MCF 10A (cell line): ENCODE measurements at regions not wholly inside any gene's neighbourhood (a gene's known extent, or its start where the extent isn't known, plus 50 kb on each side); places are given as distances from the start of the nearest gene placed in this dataset.

Source experiments
- BruUV-seq: library from RNA; stranded (reverse); fragments of 400-500 nt; replicated peaks from 2 replicates; lab custom pipeline; 2021; lab: Mats Ljungman, UMichigan
- CTCF ChIA-PET: fragments of 300-600 bp; sonication (Branson Sonifier 250); formaldehyde crosslinking; extraction: SDS; loops from one replicate; lab custom pipeline; 2021; ENCODE audit warnings: antibody characterized with exemption, inconsistent platforms; lab: Yijun Ruan, JAX
- POLR2A ChIA-PET: fragments of 300-600, 350-650 bp; sonication (Branson Sonifier 250); formaldehyde crosslinking; extraction: SDS; loops from one replicate; lab custom pipeline; 2020; ENCODE audit warnings: antibody characterized with exemption, inconsistent platforms; lab: Yijun Ruan, JAX
- DNase-seq: peaks from one replicate; pipeline ENCODE4 v3.0.0-alpha.2; 2018; ENCODE audit not compliant: unreplicated experiment
- H3K27ac Mint-ChIP-seq: one replicate; pipeline ENCODE4 v1.8.0; 2022; ENCODE audit warnings: mild to moderate bottlenecking, low read depth, mixed read lengths; ENCODE audit not compliant: unreplicated experiment
- H3K27me3 Mint-ChIP-seq: one replicate; pipeline ENCODE4 v1.8.0; 2022; ENCODE audit warnings: mixed read lengths; ENCODE audit not compliant: insufficient read depth, unreplicated experiment
- H3K36me3 Mint-ChIP-seq: one replicate; pipeline ENCODE4 v1.8.0; 2022; ENCODE audit warnings: mild to moderate bottlenecking, moderate library complexity, mixed read lengths; ENCODE audit not compliant: insufficient read depth, unreplicated experiment
- H3K4me1 Mint-ChIP-seq: one replicate; pipeline ENCODE4 v1.8.0; 2022; ENCODE audit warnings: mixed read lengths; ENCODE audit not compliant: insufficient read depth, unreplicated experiment
- H3K4me3 Mint-ChIP-seq: one replicate; pipeline ENCODE4 v1.8.0; 2022; ENCODE audit warnings: mild to moderate bottlenecking, moderate library complexity, mixed read lengths; ENCODE audit not compliant: unreplicated experiment
- H3K9me3 Mint-ChIP-seq: one replicate; pipeline ENCODE4 v1.8.0; 2022; ENCODE audit warnings: mixed read lengths; ENCODE audit not compliant: unreplicated experiment
- CTCF ChIP-seq: fragments of 200-600 bp; IDR thresholded peaks from one replicate; pipeline ENCODE4 v1.8.0; 2022; ENCODE audit warnings: antibody characterized with exemption, mild to moderate bottlenecking; ENCODE audit not compliant: unreplicated experiment
- intact Hi-C: fragments of 100-400 bp; cut with micrococcal nuclease; formaldehyde crosslinking; loops from 2 replicates; pipeline ENCODE4 v1.14.1; 2022

DNA sequence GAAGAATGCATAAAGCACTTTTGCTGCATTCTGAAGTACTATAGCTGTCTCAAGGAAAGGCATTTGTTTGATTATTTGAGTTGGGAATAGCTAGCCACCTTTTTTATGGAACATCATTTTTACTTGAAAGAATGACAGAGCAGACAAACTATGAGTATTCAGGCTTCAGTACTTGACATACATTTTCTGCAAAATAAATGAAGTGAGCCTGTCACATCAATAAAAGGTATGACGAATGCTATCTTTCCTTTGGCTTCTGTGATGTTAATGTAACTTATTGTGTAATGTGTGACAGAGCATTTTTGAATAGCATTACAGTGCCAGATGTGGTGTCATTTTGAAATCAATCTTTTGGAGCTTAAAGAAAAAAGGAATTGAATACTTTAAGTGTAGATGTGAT lies 440.3 kb upstream of the ONECUT1 start:
- no peak for DNase-seq
- H3K27me3 Mint-ChIP-seq = no peaks in the 10 kb centered on the region
- ChIA-PET POLR2A (no interaction called here), CTCF (no interaction called here)
- intact Hi-C loops = no loop called here
- no peaks in the 10 kb centered on the region for H3K36me3 Mint-ChIP-seq
- H3K4me3 Mint-ChIP-seq = no peak overlapping the region
- H3K4me1 Mint-ChIP-seq = no peaks in the 10 kb centered on the region
- BruUV-seq = no TSS peak
- no peak for TF ChIP-seq CTCF
- no peak overlapping the region for H3K27ac Mint-ChIP-seq
- peaks cover 8% of the 10 kb centered on the region for H3K9me3 Mint-ChIP-seq

DNA sequence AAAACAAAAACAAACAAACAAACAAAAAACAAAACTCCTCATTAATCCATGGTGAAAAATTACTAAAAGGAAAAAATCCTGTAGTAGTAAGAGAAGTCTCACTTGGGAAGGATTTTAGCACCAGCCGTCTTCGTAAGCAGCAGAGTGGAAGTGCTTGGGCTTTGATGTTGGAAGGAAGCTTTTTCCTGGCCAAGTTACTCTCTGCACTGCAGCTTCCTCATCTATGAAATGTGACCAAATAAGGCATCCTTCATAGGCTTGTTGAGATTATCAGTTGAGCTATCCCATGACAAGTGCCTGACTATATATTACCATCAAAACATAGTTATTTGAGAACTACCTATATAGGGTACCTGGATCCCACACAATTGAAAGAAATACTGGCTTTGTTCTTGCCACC lies 436.4 kb upstream of the ONECUT1 start:
- no peak for TF ChIP-seq CTCF
- Mint-ChIP-seq H3K9me3 (peaks cover 16% of the 10 kb centered on the region), H3K27ac (no peak overlapping the region), H3K36me3 (no peaks in the 10 kb centered on the region), H3K4me1 (no peaks in the 10 kb centered on the region), H3K27me3 (no peaks in the 10 kb centered on the region), H3K4me3 (no peak overlapping the region)
- no peak for DNase-seq
- ChIA-PET POLR2A (no interaction called here), CTCF (no interaction called here)
- intact Hi-C loops = no loop called here
- BruUV-seq = no TSS peak

GRCh38 chr15:53225781-53226180 lies 435.6 kb upstream of the ONECUT1 start:
- TF ChIP-seq CTCF = no peak
- POLR2A ChIA-PET = no interaction called here
- Mint-ChIP-seq H3K36me3 (no peaks in the 10 kb centered on the region), H3K4me3 (no peak overlapping the region), H3K27me3 (no peaks in the 10 kb centered on the region), H3K27ac (no peak overlapping the region), H3K9me3 (peaks cover 16% of the 10 kb centered on the region), H3K4me1 (no peaks in the 10 kb centered on the region)
- CTCF ChIA-PET = no interaction called here
- no peak for DNase-seq
- intact Hi-C loops = no loop called here
- BruUV-seq = no TSS peak

GRCh38 chr15:53224371-53224770 lies 434.2 kb upstream of the ONECUT1 start:
- Mint-ChIP-seq H3K4me1 (no peaks in the 10 kb centered on the region), H3K36me3 (no peaks in the 10 kb centered on the region), H3K4me3 (no peak overlapping the region), H3K27me3 (no peaks in the 10 kb centered on the region), H3K27ac (no peak overlapping the region), H3K9me3 (peaks cover 16% of the 10 kb centered on the region)
- no peak for TF ChIP-seq CTCF
- DNase-seq = no peak
- intact Hi-C loops = no loop called here
- BruUV-seq = no TSS peak
- CTCF ChIA-PET = no interaction called here
- POLR2A ChIA-PET = no interaction called here
